GM12865 (cell line): ENCODE measurements at regions not wholly inside any gene's neighbourhood (a gene's known extent, or its start where the extent isn't known, plus 50 kb on each side); places are given as distances from the start of the nearest gene placed in this dataset.

Source experiments
- DNase-seq: peaks from one replicate; pipeline ENCODE4 v3.0.0; 2010; ENCODE audit warnings: low read depth
- H3K4me3 ChIP-seq: 2 replicates; pipeline ENCODE4 v1.5.1; 2011; ENCODE audit warnings: mild to moderate bottlenecking, low read depth, low read length, control low read depth
- CTCF ChIP-seq: IDR thresholded peaks from 2 replicates; pipeline ENCODE4 v1.5.1; 2011; ENCODE audit warnings: low read length, control low read depth, low read depth, inconsistent platforms; ENCODE audit not compliant: insufficient read depth; ENCODE audit errors: missing control alignments

GRCh38 chr12:34391771-34392581 lies 369.7 kb downstream of the ALG10 start:
- no peak overlapping the region for H3K4me3 ChIP-seq
- no peak for TF ChIP-seq CTCF
- no peak for DNase-seq

DNA sequence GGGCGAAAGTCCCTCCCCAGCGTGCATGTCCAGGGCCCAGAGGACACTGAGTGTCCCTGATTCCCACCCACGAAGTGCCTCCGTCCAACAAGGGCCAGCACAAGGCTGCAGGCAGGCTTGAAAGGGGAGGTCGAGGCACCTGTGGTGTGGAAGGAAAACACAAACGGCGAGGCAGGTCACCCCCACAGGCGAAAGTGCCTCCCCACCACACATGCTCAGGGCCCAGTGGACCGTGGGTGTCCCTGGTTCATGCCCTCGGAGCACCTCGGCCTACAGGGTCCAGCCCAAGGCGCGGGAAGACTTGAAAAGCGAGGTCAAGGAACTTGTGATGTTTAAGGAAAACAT lies 370.4 kb downstream of the ALG10 start:
- TF ChIP-seq CTCF, result no peak
- DNase-seq, result no peak
- no peak overlapping the region for H3K4me3 ChIP-seq

- no peak for DNase-seq
- TF ChIP-seq CTCF, result no peak
- H3K4me3 ChIP-seq, result no peak overlapping the region
These were observed 371.0 kb downstream of the ALG10 start for GRCh38 chr12:34393086-34393820.

DNA sequence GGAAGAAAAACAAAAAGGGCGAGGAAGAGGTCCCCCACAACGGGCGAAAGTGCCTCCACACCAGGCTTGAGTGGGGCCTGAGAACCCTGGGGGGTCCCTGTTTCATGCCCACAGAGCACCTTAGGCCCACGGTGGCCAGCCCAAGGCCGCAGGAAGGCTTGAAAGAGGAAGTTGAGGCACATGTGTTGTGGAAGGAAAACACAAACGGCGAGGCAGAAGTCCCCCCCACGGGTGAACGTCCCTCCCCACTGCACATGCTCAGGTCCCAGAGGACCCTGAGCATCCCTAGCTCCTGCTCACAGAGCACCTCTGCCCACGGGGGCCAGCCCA lies 371.5 kb downstream of the ALG10 start:
- no peak overlapping the region for H3K4me3 ChIP-seq
- DNase-seq, result no peak
- TF ChIP-seq CTCF, result no peak

- DNase-seq, result no peak
- no peak for TF ChIP-seq CTCF
- no peak overlapping the region for H3K4me3 ChIP-seq
These were observed 372.1 kb downstream of the ALG10 start for GRCh38 chr12:34394211-34395055.

- DNase-seq, result no peak
These were observed 373.0 kb downstream of the ALG10 start for GRCh38 chr12:34395056-34396005.

More at GRCh38 chr12:34395056-34396005, 373.0 kb downstream of the ALG10 start:
- no peak overlapping the region for H3K4me3 ChIP-seq
- no peak for TF ChIP-seq CTCF
